Cardiac muscle cell (in vitro differentiated cells and primary cell): ENCODE measurements at regions not wholly inside any gene's neighbourhood (a gene's known extent, or its start where the extent isn't known, plus 50 kb on each side); places are given as distances from the start of the nearest gene placed in this dataset.

ENCODE experiments used
- DNase-seq, 2 donors: peaks; one replicate each; pipeline versions ENCODE4 v3.0.0 to v3.0.0-alpha.2; 2010 to 2017; ENCODE audit warnings: low read depth in 1 of 2, low spot score in 1 of 2
- H3K27ac ChIP-seq: fragments of 200-600 bp; sonication (generic); 2 replicates; pipeline ENCODE4 v1.5.1; 2016
- H3K27me3 ChIP-seq: fragments of 200-600 bp; sonication (generic); 2 replicates; pipeline ENCODE4 v1.6.0; 2016; ENCODE audit warnings: control low read depth
- H3K36me3 ChIP-seq: fragments of 200-600 bp; sonication (generic); 2 replicates; pipeline ENCODE4 v1.5.1; 2016; ENCODE audit warnings: control low read depth
- H3K4me1 ChIP-seq: fragments of 200-600 bp; sonication (generic); 2 replicates; pipeline ENCODE4 v1.8.1; 2017; ENCODE audit warnings: low read depth, mild to moderate bottlenecking, mixed run types
- H3K4me3 ChIP-seq: fragments of 200-600 bp; sonication (generic); 2 replicates; pipeline ENCODE4 v1.5.1; 2016; ENCODE audit warnings: mild to moderate bottlenecking
- H3K9me3 ChIP-seq: fragments of 200-600 bp; sonication (generic); 2 replicates; pipeline ENCODE4 v1.5.1; 2017; ENCODE audit warnings: low read depth, mild to moderate bottlenecking, control low read depth
- CTCF ChIP-seq: IDR thresholded peaks from 2 replicates; pipeline ENCODE4 v1.5.1; 2012; ENCODE audit warnings: low read depth, mild to moderate bottlenecking, low read length

- no peaks in the 10 kb centered on the region for H3K4me1 ChIP-seq
- no peaks in the 10 kb centered on the region for H3K9me3 ChIP-seq
- no peaks in the 10 kb centered on the region for H3K36me3 ChIP-seq
- no peak for TF ChIP-seq CTCF
- H3K27me3 ChIP-seq = no peaks in the 10 kb centered on the region
- H3K27ac ChIP-seq = no peak overlapping the region
- H3K4me3 ChIP-seq = no peak overlapping the region
- DNase-seq = no peak
These were observed 231.3 kb upstream of the CD180 start for GRCh38 chr5:67427850-67428298.

- H3K27me3 ChIP-seq = no peaks in the 10 kb centered on the region
- no peak for TF ChIP-seq CTCF
- H3K4me3 ChIP-seq = no peak overlapping the region
- H3K9me3 ChIP-seq = no peaks in the 10 kb centered on the region
- no peak overlapping the region for H3K27ac ChIP-seq
- peak in 1 of 2 donors; percentile 7 for DNase-seq
- H3K4me1 ChIP-seq = no peaks in the 10 kb centered on the region
- no peaks in the 10 kb centered on the region for H3K36me3 ChIP-seq
These were observed 230.6 kb upstream of the CD180 start for GRCh38 chr5:67426961-67427849.

GRCh38 chr5:67425514-67425913 is 228.9 kb upstream of the CD180 start:
- no peaks in the 10 kb centered on the region for H3K9me3 ChIP-seq
- no peaks in the 10 kb centered on the region for H3K36me3 ChIP-seq
- no peak overlapping the region for H3K4me3 ChIP-seq
- no peak for TF ChIP-seq CTCF
- H3K27ac ChIP-seq = no peak overlapping the region
- no peaks in the 10 kb centered on the region for H3K4me1 ChIP-seq
- no peaks in the 10 kb centered on the region for H3K27me3 ChIP-seq
- DNase-seq = no peak

GRCh38 chr5:67417839-67418238 is 221.2 kb upstream of the CD180 start:
- no peak for TF ChIP-seq CTCF
- Histone ChIP-seq H3K27ac (no peak overlapping the region), H3K4me1 (no peaks in the 10 kb centered on the region), H3K27me3 (no peaks in the 10 kb centered on the region), H3K36me3 (no peaks in the 10 kb centered on the region), H3K9me3 (no peaks in the 10 kb centered on the region), H3K4me3 (no peak overlapping the region)
- DNase-seq = no peak

GRCh38 chr5:67416986-67417385 is 220.4 kb upstream of the CD180 start:
- Histone ChIP-seq H3K36me3 (no peaks in the 10 kb centered on the region), H3K4me3 (no peak overlapping the region), H3K9me3 (no peaks in the 10 kb centered on the region), H3K27ac (no peak overlapping the region), H3K4me1 (no peaks in the 10 kb centered on the region), H3K27me3 (no peaks in the 10 kb centered on the region)
- TF ChIP-seq CTCF = no peak
- no peak for DNase-seq
